ENCODE measurements at regions not wholly inside any gene's neighbourhood (a gene's known extent, or its start where the extent isn't known, plus 50 kb on each side); places are given as distances from the start of the nearest gene placed in this dataset.

DNA sequence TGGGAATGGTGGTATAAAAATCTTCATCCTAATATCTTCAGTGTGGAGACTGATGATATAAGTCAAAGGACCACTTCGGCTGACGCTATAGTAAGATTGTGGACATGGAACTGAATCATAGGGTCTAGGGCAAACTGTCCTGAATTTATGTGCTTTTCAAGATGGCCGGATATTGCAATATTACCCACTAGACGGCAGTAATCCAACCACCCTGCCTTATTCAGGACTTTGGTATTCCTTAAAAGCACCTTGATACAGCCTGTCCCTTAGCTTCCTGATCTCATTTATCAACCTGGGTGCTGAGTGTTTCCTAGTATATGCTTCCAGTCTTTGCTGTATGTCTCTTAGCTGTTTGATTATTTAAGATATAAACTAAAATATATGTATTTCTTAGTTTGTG lies 71.2 kb upstream of the COX7C start:
- TF ChIP-seq ELF4 (CRISPR knock-in tag; IDR thresholded peaks at IDR 0.05; ENCODE audit: borderline replicate concordance): no peak
- TF ChIP-seq TRIM24 (CRISPR knock-in tag; IDR thresholded peaks at IDR 0.05): no peak
- TF ChIP-seq KLF15 (CRISPR knock-in tag; IDR thresholded peaks at IDR 0.05; ENCODE audit: borderline replicate concordance): no peak
- TF ChIP-seq NFYB (CRISPR knock-in tag; IDR thresholded peaks at IDR 0.05): no peak
- TF ChIP-seq, protein P1, sequence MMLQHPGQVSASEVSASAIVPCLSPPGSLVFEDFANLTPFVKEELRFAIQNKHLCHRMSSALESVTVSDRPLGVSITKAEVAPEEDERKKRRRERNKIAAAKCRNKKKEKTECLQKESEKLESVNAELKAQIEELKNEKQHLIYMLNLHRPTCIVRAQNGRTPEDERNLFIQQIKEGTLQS (CRISPR knock-in tag; IDR thresholded peaks at IDR 0.05): no peak
- TF ChIP-seq, protein P2, sequence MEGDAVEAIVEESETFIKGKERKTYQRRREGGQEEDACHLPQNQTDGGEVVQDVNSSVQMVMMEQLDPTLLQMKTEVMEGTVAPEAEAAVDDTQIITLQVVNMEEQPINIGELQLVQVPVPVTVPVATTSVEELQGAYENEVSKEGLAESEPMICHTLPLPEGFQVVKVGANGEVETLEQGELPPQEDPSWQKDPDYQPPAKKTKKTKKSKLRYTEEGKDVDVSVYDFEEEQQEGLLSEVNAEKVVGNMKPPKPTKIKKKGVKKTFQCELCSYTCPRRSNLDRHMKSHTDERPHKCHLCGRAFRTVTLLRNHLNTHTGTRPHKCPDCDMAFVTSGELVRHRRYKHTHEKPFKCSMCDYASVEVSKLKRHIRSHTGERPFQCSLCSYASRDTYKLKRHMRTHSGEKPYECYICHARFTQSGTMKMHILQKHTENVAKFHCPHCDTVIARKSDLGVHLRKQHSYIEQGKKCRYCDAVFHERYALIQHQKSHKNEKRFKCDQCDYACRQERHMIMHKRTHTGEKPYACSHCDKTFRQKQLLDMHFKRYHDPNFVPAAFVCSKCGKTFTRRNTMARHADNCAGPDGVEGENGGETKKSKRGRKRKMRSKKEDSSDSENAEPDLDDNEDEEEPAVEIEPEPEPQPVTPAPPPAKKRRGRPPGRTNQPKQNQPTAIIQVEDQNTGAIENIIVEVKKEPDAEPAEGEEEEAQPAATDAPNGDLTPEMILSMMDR (CRISPR knock-in tag; IDR thresholded peaks at IDR 0.05): no peak
- TF ChIP-seq, protein P3, sequence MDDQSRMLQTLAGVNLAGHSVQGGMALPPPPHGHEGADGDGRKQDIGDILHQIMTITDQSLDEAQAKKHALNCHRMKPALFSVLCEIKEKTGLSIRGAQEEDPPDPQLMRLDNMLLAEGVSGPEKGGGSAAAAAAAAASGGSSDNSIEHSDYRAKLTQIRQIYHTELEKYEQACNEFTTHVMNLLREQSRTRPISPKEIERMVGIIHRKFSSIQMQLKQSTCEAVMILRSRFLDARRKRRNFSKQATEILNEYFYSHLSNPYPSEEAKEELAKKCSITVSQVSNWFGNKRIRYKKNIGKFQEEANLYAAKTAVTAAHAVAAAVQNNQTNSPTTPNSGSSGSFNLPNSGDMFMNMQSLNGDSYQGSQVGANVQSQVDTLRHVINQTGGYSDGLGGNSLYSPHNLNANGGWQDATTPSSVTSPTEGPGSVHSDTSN (CRISPR knock-in tag; IDR thresholded peaks at IDR 0.05; ENCODE audit: borderline replicate concordance): no peak
- TF ChIP-seq POLR2A (IDR thresholded peaks at IDR 0.05; ENCODE audit: insufficient read depth in 1 of 2, low read depth in 2 of 2, low read length in 2 of 2): no peak
- no peak for TF ChIP-seq YEATS4 (CRISPR knock-in tag; IDR thresholded peaks at IDR 0.05; ENCODE audit: borderline replicate concordance)
- TF ChIP-seq FOXM1 (CRISPR knock-in tag; IDR thresholded peaks at IDR 0.05): no peak

All from HepG2 (cell line).